ENCODE measurements at regions not wholly inside any gene's neighbourhood (a gene's known extent, or its start where the extent isn't known, plus 50 kb on each side); places are given as distances from the start of the nearest gene placed in this dataset.
A peak's percentile ranks its signal among the peaks of the same experiment; 100 is the strongest.

DNA sequence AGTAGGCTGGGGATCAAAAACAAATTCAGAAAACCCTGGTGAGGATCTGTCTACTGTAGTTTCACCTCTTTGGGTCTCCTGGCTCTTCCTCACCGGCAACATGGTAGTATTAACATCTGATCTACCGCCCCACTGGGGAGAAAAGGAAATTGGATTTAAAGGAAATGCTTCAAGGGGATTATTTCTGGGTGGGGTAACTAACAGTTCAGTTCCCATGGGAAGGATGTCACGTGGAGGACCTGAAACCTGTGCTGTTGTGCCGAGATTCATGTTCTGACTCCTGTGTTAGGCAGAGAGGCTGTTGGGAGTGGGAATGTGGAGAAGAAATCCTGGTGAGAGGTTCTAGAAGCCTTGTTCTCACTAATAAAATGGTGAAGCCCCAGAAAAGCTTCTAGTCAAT, 254.4 kb downstream of the BCOR start (continued):
- TF ChIP-seq ZNF121 (tag by site-specific recombination; IDR thresholded peaks at IDR 0.05) = no peak

DNA sequence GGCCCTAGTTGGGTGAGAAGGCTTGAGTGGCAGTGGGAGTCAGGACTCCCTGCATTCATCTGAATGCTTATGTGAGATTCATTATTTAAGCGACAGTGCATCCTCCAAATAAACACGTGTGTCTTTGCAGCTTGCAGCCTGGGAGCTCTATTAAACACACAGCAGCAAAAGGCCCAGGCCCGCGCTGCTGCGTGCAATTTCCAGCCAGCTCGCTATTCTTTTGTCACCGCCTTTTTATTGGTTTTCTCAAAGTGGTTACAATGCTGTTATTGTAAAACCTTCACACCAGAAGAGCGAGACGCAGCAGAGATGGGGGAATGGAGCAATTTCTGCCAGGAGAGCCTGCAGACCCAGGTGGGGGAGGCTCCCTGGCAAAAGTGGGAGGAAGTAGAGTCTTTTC, 252.5 kb downstream of the BCOR start:
- Histone ChIP-seq H3K4me3 (ENCODE audit: low read depth, low read length) (no peak overlapping the region), H3K36me3 (ENCODE audit: control insufficient read depth in 2 of 2, insufficient read depth in 1 of 2, low read length in 2 of 2) (no peaks in the 10 kb centered on the region), H3K4me1 (ENCODE audit: control insufficient read depth, insufficient read depth, low read length) (no peaks in the 10 kb centered on the region), H3K27ac (ENCODE audit: extremely low read depth, low read depth, low read length) (no peak overlapping the region), H3K9me3 (ENCODE audit: control insufficient read depth, insufficient read depth, low read depth, low read length) (no peaks in the 10 kb centered on the region)
- ChIA-PET CTCF (no interaction called here), POLR2A (no interaction called here)
- TF ChIP-seq ZNF48 (tag by site-specific recombination; IDR thresholded peaks at IDR 0.05) (no peak), FEZF1 (tag by site-specific recombination; IDR thresholded peaks at IDR 0.05) (peak; percentile 28; the same call in 1 of the 2 replicates)

DNA sequence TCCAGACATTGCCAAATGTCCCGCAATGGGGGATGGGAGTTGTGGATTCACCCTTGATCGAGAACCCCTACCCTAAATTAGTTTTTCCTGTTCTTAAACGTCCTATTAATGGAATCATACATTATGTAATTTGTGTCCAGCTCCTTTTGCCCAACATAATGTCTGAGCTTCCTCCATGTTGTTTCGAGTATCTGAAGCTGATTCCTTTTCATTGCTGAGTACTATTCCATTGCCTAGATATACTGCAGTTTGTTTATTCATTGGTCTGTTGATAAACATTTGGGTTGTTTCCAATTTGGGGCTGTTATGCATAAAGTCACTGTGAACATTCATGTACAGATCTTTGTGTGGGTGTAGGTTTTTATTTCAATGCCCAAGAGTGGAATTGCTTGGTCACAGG, 251.3 kb downstream of the BCOR start:
- Histone ChIP-seq H3K36me3 (ENCODE audit: control insufficient read depth in 2 of 2, insufficient read depth in 1 of 2, low read length in 2 of 2) (no peaks in the 10 kb centered on the region), H3K27ac (ENCODE audit: extremely low read depth, low read depth, low read length) (no peak overlapping the region), H3K9me3 (ENCODE audit: control insufficient read depth, insufficient read depth, low read depth, low read length) (no peaks in the 10 kb centered on the region), H3K4me3 (ENCODE audit: low read depth, low read length) (no peak overlapping the region), H3K4me1 (ENCODE audit: control insufficient read depth, insufficient read depth, low read length) (no peaks in the 10 kb centered on the region)
- peak; percentile 71 for TF ChIP-seq ZNF394 (tag by site-specific recombination; IDR thresholded peaks at IDR 0.05; ENCODE audit: borderline replicate concordance)
- peak; percentile 95 for TF ChIP-seq ZNF146 (tag by site-specific recombination; IDR thresholded peaks at IDR 0.05)
- TF ChIP-seq, protein P1, sequence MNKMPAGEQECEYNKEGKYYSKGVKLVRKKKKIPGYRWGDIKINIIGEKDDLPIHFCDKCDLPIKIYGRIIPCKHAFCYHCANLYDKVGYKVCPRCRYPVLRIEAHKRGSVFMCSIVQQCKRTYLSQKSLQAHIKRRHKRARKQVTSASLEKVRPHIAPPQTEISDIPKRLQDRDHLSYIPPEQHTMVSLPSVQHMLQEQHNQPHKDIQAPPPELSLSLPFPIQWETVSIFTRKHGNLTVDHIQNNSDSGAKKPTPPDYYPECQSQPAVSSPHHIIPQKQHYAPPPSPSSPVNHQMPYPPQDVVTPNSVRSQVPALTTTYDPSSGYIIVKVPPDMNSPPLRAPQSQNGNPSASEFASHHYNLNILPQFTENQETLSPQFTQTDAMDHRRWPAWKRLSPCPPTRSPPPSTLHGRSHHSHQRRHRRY (tag by site-specific recombination; IDR thresholded peaks at IDR 0.05) = no peak
- TF ChIP-seq ZNF175 (tag by site-specific recombination; IDR thresholded peaks at IDR 0.05) = no peak
- TF ChIP-seq ZNF621 (tag by site-specific recombination; IDR thresholded peaks at IDR 0.05) = no peak
- POLR2A ChIA-PET = no interaction called here
- CTCF ChIA-PET = interaction anchor here (0.8 kb wide), 1 partner anchor 20 kb away, joined by 3 read pairs; no protein-coding TSS in a partner anchor

DNA sequence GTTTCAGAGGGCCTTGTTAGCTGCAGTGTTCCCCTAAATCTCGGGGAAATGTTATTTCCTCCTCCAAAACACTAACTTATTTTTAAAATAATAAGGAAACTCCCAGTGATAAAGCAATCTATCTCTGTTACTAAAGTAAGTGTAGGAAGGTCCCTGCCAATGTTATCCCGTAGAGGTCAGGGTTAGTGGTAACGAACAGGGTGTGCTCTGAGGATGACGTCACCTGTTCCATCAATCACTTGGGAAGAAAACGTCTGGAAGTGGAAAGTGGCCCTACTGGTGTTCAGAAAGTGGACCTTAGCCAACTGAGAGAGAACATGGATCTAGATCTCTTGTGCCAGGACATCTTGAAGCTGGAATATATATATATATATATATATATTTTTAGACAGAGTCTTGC, 249.5 kb downstream of the BCOR start:
- no peaks in the 10 kb centered on the region for H3K4me1 ChIP-seq (ENCODE audit: control insufficient read depth, insufficient read depth, low read length)
- no peak overlapping the region for H3K27ac ChIP-seq (ENCODE audit: extremely low read depth, low read depth, low read length)
- no peaks in the 10 kb centered on the region for H3K9me3 ChIP-seq (ENCODE audit: control insufficient read depth, insufficient read depth, low read depth, low read length)
- no peak overlapping the region for H3K4me3 ChIP-seq (ENCODE audit: low read depth, low read length)
- TF ChIP-seq ZNF621 (tag by site-specific recombination; IDR thresholded peaks at IDR 0.05) = no peak
- TF ChIP-seq ZNF510 (tag by site-specific recombination; IDR thresholded peaks at IDR 0.05; ENCODE audit: insufficient replicate concordance) = no peak
- TF ChIP-seq ZNF214 (tag by site-specific recombination; IDR thresholded peaks at IDR 0.05; ENCODE audit: borderline replicate concordance) = no peak
- TF ChIP-seq ZBTB7A (tag by site-specific recombination; IDR thresholded peaks at IDR 0.05; ENCODE audit: low read depth) = no peak
- no peak for TF ChIP-seq ZNF138 (tag by site-specific recombination; IDR thresholded peaks at IDR 0.05; ENCODE audit: borderline replicate concordance)
- TF ChIP-seq, protein P2, sequence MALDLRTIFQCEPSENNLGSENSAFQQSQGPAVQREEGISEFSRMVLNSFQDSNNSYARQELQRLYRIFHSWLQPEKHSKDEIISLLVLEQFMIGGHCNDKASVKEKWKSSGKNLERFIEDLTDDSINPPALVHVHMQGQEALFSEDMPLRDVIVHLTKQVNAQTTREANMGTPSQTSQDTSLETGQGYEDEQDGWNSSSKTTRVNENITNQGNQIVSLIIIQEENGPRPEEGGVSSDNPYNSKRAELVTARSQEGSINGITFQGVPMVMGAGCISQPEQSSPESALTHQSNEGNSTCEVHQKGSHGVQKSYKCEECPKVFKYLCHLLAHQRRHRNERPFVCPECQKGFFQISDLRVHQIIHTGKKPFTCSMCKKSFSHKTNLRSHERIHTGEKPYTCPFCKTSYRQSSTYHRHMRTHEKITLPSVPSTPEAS (tag by site-specific recombination; IDR thresholded peaks at IDR 0.05) = no peak
- no peak for TF ChIP-seq ZNF23 (tag by site-specific recombination; IDR thresholded peaks at IDR 0.05; ENCODE audit: borderline replicate concordance)
- peak; percentile 83 for TF ChIP-seq MEIS1 (CRISPR knock-in tag; IDR thresholded peaks at IDR 0.05; ENCODE audit: borderline replicate concordance)
- TF ChIP-seq, protein P3, sequence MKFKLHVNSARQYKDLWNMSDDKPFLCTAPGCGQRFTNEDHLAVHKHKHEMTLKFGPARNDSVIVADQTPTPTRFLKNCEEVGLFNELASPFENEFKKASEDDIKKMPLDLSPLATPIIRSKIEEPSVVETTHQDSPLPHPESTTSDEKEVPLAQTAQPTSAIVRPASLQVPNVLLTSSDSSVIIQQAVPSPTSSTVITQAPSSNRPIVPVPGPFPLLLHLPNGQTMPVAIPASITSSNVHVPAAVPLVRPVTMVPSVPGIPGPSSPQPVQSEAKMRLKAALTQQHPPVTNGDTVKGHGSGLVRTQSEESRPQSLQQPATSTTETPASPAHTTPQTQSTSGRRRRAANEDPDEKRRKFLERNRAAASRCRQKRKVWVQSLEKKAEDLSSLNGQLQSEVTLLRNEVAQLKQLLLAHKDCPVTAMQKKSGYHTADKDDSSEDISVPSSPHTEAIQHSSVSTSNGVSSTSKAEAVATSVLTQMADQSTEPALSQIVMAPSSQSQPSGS (tag by site-specific recombination; IDR thresholded peaks at IDR 0.05; ENCODE audit: low read depth) = 0 out of 2 replicates have a peak, but pooled peaks have one; percentile 22
- TF ChIP-seq, protein P4, sequence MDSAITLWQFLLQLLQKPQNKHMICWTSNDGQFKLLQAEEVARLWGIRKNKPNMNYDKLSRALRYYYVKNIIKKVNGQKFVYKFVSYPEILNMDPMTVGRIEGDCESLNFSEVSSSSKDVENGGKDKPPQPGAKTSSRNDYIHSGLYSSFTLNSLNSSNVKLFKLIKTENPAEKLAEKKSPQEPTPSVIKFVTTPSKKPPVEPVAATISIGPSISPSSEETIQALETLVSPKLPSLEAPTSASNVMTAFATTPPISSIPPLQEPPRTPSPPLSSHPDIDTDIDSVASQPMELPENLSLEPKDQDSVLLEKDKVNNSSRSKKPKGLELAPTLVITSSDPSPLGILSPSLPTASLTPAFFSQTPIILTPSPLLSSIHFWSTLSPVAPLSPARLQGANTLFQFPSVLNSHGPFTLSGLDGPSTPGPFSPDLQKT (IDR thresholded peaks at IDR 0.05; ENCODE audit: borderline replicate concordance, low read depth, low read length) = no peak
- no peak for TF ChIP-seq ZNF76 (tag by site-specific recombination; IDR thresholded peaks at IDR 0.05; ENCODE audit: borderline replicate concordance, low read depth)
- TF ChIP-seq ZNF624 (tag by site-specific recombination; IDR thresholded peaks at IDR 0.05) = no peak
- ChIA-PET POLR2A (no interaction called here), CTCF (no interaction called here)
- H3K36me3 ChIP-seq (ENCODE audit: control insufficient read depth in 2 of 2, insufficient read depth in 1 of 2, low read length in 2 of 2) = no peaks in the 10 kb centered on the region

Data from HEK293 (cell line).